Heart left ventricle (tissue), 16 donors: ENCODE measurements at regions not wholly inside any gene's neighbourhood (a gene's known extent, or its start where the extent isn't known, plus 50 kb on each side); places are given as distances from the start of the nearest gene placed in this dataset.

Source experiments
- ATAC-seq, 4 donors: fragments of 200-7000 bp; cut with Tn5 transposase; one replicate each; pipeline ENCODE4 v1.9.1; 2020 to 2022; ENCODE audit warnings: moderate library complexity in 4 of 4, mild to moderate bottlenecking in 3 of 4, moderate number of reproducible peaks in 1 of 4
- DNase-seq, 5 donors: peaks; one replicate each; pipeline ENCODE4 v3.0.0-alpha.2; 2020
- H3K27ac ChIP-seq, 12 donors: fragments of 200-600 bp; sonication (generic) in 4 of 12; one replicate each; pipeline versions ENCODE4 v1.5.0 to v1.8.0; 2016 to 2022; ENCODE audit warnings: mild to moderate bottlenecking in 2 of 12
- H3K27me3 ChIP-seq, 9 donors: fragments of 200-600 bp; sonication (generic) in 2 of 9; one replicate each; pipeline versions ENCODE4 v1.5.1 to v1.8.0; 2016 to 2022; ENCODE audit warnings: mild to moderate bottlenecking in 3 of 9
- H3K36me3 ChIP-seq, 9 donors: fragments of 200-600 bp; sonication (generic) in 2 of 9; one replicate each; pipeline versions ENCODE4 v1.5.0 to v1.8.0; 2018 to 2022; ENCODE audit warnings: mild to moderate bottlenecking in 2 of 9
- H3K4me1 ChIP-seq, 12 donors: fragments of 200-600 bp; sonication (generic) in 4 of 12; one replicate each; pipeline versions ENCODE4 v1.5.0 to v1.8.0; 2016 to 2022; ENCODE audit warnings: mild to moderate bottlenecking in 3 of 12
- H3K4me3 ChIP-seq, 12 donors: fragments of 200-600 bp; sonication (generic) in 4 of 12; one replicate each; pipeline versions ENCODE4 v1.5.0 to v1.8.0; 2017 to 2022; ENCODE audit warnings: mild to moderate bottlenecking in 9 of 12, moderate library complexity in 4 of 12
- H3K9me3 ChIP-seq, 12 donors: fragments of 200-600 bp; sonication (generic) in 4 of 12; one replicate each; pipeline versions ENCODE4 v1.5.0 to v1.8.0; 2016 to 2022; ENCODE audit warnings: mild to moderate bottlenecking in 1 of 12
- CTCF ChIP-seq, 12 donors: fragments of 200-600 bp; sonication (generic) in 4 of 12; IDR thresholded peaks; one replicate each; pipeline versions ENCODE4 v1.5.0 to v1.8.0; 2018 to 2022; ENCODE audit warnings: antibody characterized with exemption in 12 of 12, mild to moderate bottlenecking in 5 of 12
- POLR2A ChIP-seq, 2 donors: fragments of 450-650 bp; IDR thresholded peaks; one replicate each; pipeline ENCODE4 v1.6.1; 2017; ENCODE audit warnings: antibody characterized with exemption in 2 of 2, mild to moderate bottlenecking in 2 of 2, moderate library complexity in 2 of 2
- WGBS, 4 donors: extraction: QIAGEN DNeasy Blood & Tissue Kit in 2 of 4; methylation state at CpG; one replicate each; pipeline versions ENCODE4 v1.1.5 to v1.1.7; 2013 to 2018; 5-methylcytosine and 5-hydroxymethylcytosine counted together
- intact Hi-C, 10 donors: fragments of 100-400 bp; cut with DNase I; formaldehyde crosslinking; loops; one replicate each; pipeline versions ENCODE4 v1.11.1 to v1.14.2; 2022
- donor health status: ischemic (EF 13 %, LVEDD 7.1; RV severe dilation, severe dysfunction).
- donor health status: healthy with polysubstance abuse.
- donor health status: DM: no; HTN: yes; CAD: no.
- donor health status: DM: no; HTN: no; CAD: no.
- donor health status: ischemic (EF 25% LVEDD 6.9; RV normal size, moderate dysfunction).
- donor health status: ischemic (EF 25% LVEDD 5.7; RV mildly dilated, moderate dysfunction).
- donor health status: healthy.
- donor health status: DM: yes; HTN: yes; CAD: no.
- donor health status: ischemic (EF 35%, LVEDD 5.7; RV mildly dilated, moderate dysfunction).
- donor health status: nonischemic (EF 11% LVEDD 7.7; RV severe dilation, severe dysfunction).
- donor health status: DM: yes; HTN: yes; CAD: no.
- donor health status: PGD.
- donor health status: ischemic (EF 29% LVEDD 5.4; RV normal size, mild dysfunction).
- donor health status: nonischemic (EF 23%, LVEDD 6.1; RV moderate dilation, normal function).

GRCh38 chr1:221439008-221439746 lies 302.7 kb downstream of the DUSP10 start:
- ATAC-seq = no peak

GRCh38 chr1:221439747-221440501 lies 302.0 kb downstream of the DUSP10 start:
- no peak for DNase-seq
- ATAC-seq = no peak

More at GRCh38 chr1:221439008-221439746, 302.7 kb downstream of the DUSP10 start:
- Histone ChIP-seq H3K9me3 (no peaks in the 10 kb centered on the region), H3K27ac (peak overlapping the region in 1 of 12 donors; percentile 72), H3K4me3 (no peak overlapping the region), H3K36me3 (no peaks in the 10 kb centered on the region), H3K4me1 (peaks cover 0 to 22% (median 7%) of the 10 kb centered on the region in 12 donors), H3K27me3 (no peaks in the 10 kb centered on the region)
- TF ChIP-seq CTCF (IDR thresholded peaks at IDR 0.05) (no peak), POLR2A (IDR thresholded peaks at IDR 0.05) (no peak)
- WGBS, 4 donors = 67 to 84% (median 80%) methylated on average over 4 of the region's 4 CpGs
- no peak for DNase-seq
- intact Hi-C loops = loop anchor here (5.0 to 10.0 kb wide), 9 partner anchors 172 to 632 kb away; no protein-coding TSS in a partner anchor

GRCh38 chr1:221440658-221441057 lies 301.2 kb downstream of the DUSP10 start:
- H3K9me3 ChIP-seq = no peaks in the 10 kb centered on the region
- 27 to 43% (median 31%) methylated on average over 5 of the region's 5 CpGs for WGBS, 4 donors
- intact Hi-C loops = loop anchor here in 1 of 10 donors (5.0 kb wide), 1 partner anchor 173 kb away; no protein-coding TSS in a partner anchor
- ATAC-seq (peak in 2 of 4 donors; percentile 59 to 62), DNase-seq (peak in 1 of 5 donors; percentile 22)
- H3K4me3 ChIP-seq = no peak overlapping the region
- peak in 1 of 12 donors; percentile 20 for TF ChIP-seq CTCF (IDR thresholded peaks at IDR 0.05)
- no peak for TF ChIP-seq POLR2A (IDR thresholded peaks at IDR 0.05)
- peaks cover 0 to 18% (median 7%) of the 10 kb centered on the region in 12 donors for H3K4me1 ChIP-seq
- H3K27me3 ChIP-seq = peaks cover 0 to 4% (median 0%) of the 10 kb centered on the region in 9 donors
- no peaks in the 10 kb centered on the region for H3K36me3 ChIP-seq
- H3K27ac ChIP-seq = peak overlapping the region in 3 of 12 donors; percentile 15 to 72 (median 24)

More at GRCh38 chr1:221439747-221440501, 302.0 kb downstream of the DUSP10 start:
- WGBS, 4 donors = 47 to 52% (median 48%) methylated on average over 4 of the region's 4 CpGs
- peaks cover 0 to 22% (median 7%) of the 10 kb centered on the region in 12 donors for H3K4me1 ChIP-seq
- intact Hi-C loops = loop anchor here (5.0 to 10.0 kb wide), 9 partner anchors 173 to 633 kb away; no protein-coding TSS in a partner anchor
- H3K9me3 ChIP-seq = no peaks in the 10 kb centered on the region
- H3K27me3 ChIP-seq = peaks cover 0 to 4% (median 0%) of the 10 kb centered on the region in 9 donors
- no peaks in the 10 kb centered on the region for H3K36me3 ChIP-seq
- TF ChIP-seq CTCF (IDR thresholded peaks at IDR 0.05) (no peak), POLR2A (IDR thresholded peaks at IDR 0.05) (no peak)
- peak overlapping the region in 3 of 12 donors; percentile 15 to 72 (median 24) for H3K27ac ChIP-seq
- no peak overlapping the region for H3K4me3 ChIP-seq

GRCh38 chr1:221442056-221442455 lies 299.8 kb downstream of the DUSP10 start:
- H3K9me3 ChIP-seq = no peaks in the 10 kb centered on the region
- DNase-seq = no peak
- WGBS, 4 donors = 65 to 83% (median 76%) methylated on average over 3 of the region's 3 CpGs
- intact Hi-C loops = loop anchor here in 1 of 10 donors (5.0 kb wide), 1 partner anchor 175 kb away; no protein-coding TSS in a partner anchor
- ATAC-seq = no peak
- TF ChIP-seq CTCF (IDR thresholded peaks at IDR 0.05) = no peak
- TF ChIP-seq POLR2A (IDR thresholded peaks at IDR 0.05) = no peak
- peaks cover 0 to 4% (median 0%) of the 10 kb centered on the region in 9 donors for H3K27me3 ChIP-seq
- H3K4me1 ChIP-seq = peaks cover 0 to 18% (median 7%) of the 10 kb centered on the region in 12 donors
- H3K27ac ChIP-seq = no peak overlapping the region
- H3K4me3 ChIP-seq = no peak overlapping the region
- no peaks in the 10 kb centered on the region for H3K36me3 ChIP-seq
